ENCODE measurements at regions not wholly inside any gene's neighbourhood (a gene's known extent, or its start where the extent isn't known, plus 50 kb on each side); places are given as distances from the start of the nearest gene placed in this dataset.

GRCh38 chr4:184329659-184330400 is 112.2 kb upstream of the ENPP6 start:
- Histone ChIP-seq H3K4me2 (ENCODE audit: low read depth, low read length, poor library complexity, severe bottlenecking) (no peak overlapping the region), H3K9me3 (ENCODE audit: insufficient read depth, low read length) (no peaks in the 10 kb centered on the region), H3K79me2 (ENCODE audit: insufficient read depth, low read length) (no peaks in the 10 kb centered on the region), H3K27ac (ENCODE audit: low read depth, low read length) (no peak overlapping the region), H3K9me2 (replicated peaks; ENCODE audit: insufficient read depth, low read length) (no peaks in the 10 kb centered on the region), H2AFZ (ENCODE audit: low read depth, low read length, severe bottlenecking) (no peak overlapping the region), H4K20me1 (ENCODE audit: low read depth, low read length) (no peaks in the 10 kb centered on the region), H3K4me3 (ENCODE audit: insufficient read depth, low read length, poor library complexity, severe bottlenecking) (no peak overlapping the region), H3K9ac (ENCODE audit: low read length) (no peak overlapping the region), H3F3A (ENCODE audit: insufficient read depth) (peaks cover 7% of the 10 kb centered on the region), H3K36me3 (ENCODE audit: low read length) (no peaks in the 10 kb centered on the region), H3K27me3 (ENCODE audit: low read length) (no peaks in the 10 kb centered on the region)
- TF ChIP-seq EZH2phosphoT487 (conservative IDR thresholded peaks at IDR 0.05; ENCODE audit: low read length) = no peak
- no peak for TF ChIP-seq CTCF (IDR thresholded peaks at IDR 0.05; ENCODE audit: insufficient read depth, low read length, poor library complexity, severe bottlenecking)

- peaks cover 7% of the 10 kb centered on the region for H3F3A ChIP-seq (ENCODE audit: insufficient read depth)
- H3K4me3 ChIP-seq (ENCODE audit: insufficient read depth, low read length, poor library complexity, severe bottlenecking) = no peak overlapping the region
- TF ChIP-seq EZH2phosphoT487 (conservative IDR thresholded peaks at IDR 0.05; ENCODE audit: low read length) (no peak), CTCF (IDR thresholded peaks at IDR 0.05; ENCODE audit: insufficient read depth, low read length, poor library complexity, severe bottlenecking) (no peak)
- H3K9ac ChIP-seq (ENCODE audit: low read length) = no peak overlapping the region
- H3K9me2 ChIP-seq (replicated peaks; ENCODE audit: insufficient read depth, low read length) = no peaks in the 10 kb centered on the region
- H4K20me1 ChIP-seq (ENCODE audit: low read depth, low read length) = no peaks in the 10 kb centered on the region
- no peaks in the 10 kb centered on the region for H3K27me3 ChIP-seq (ENCODE audit: low read length)
- H2AFZ ChIP-seq (ENCODE audit: low read depth, low read length, severe bottlenecking) = no peak overlapping the region
- H3K9me3 ChIP-seq (ENCODE audit: insufficient read depth, low read length) = no peaks in the 10 kb centered on the region
- H3K27ac ChIP-seq (ENCODE audit: low read depth, low read length) = no peak overlapping the region
- no peaks in the 10 kb centered on the region for H3K79me2 ChIP-seq (ENCODE audit: insufficient read depth, low read length)
- H3K36me3 ChIP-seq (ENCODE audit: low read length) = no peaks in the 10 kb centered on the region
- no peak overlapping the region for H3K4me2 ChIP-seq (ENCODE audit: low read depth, low read length, poor library complexity, severe bottlenecking)
Observed at GRCh38 chr4:184329235-184329634, 111.6 kb upstream of the ENPP6 start.

GRCh38 chr4:184328022-184328736 is 110.5 kb upstream of the ENPP6 start:
- Histone ChIP-seq H3K27me3 (ENCODE audit: low read length) (no peaks in the 10 kb centered on the region), H3K79me2 (ENCODE audit: insufficient read depth, low read length) (no peaks in the 10 kb centered on the region), H3K9me3 (ENCODE audit: insufficient read depth, low read length) (no peaks in the 10 kb centered on the region), H3F3A (ENCODE audit: insufficient read depth) (peaks cover 7% of the 10 kb centered on the region), H4K20me1 (ENCODE audit: low read depth, low read length) (no peaks in the 10 kb centered on the region), H3K9ac (ENCODE audit: low read length) (peak overlapping the region; percentile 16), H3K9me2 (replicated peaks; ENCODE audit: insufficient read depth, low read length) (no peaks in the 10 kb centered on the region), H3K4me3 (ENCODE audit: insufficient read depth, low read length, poor library complexity, severe bottlenecking) (peak overlapping the region; percentile 22), H3K27ac (ENCODE audit: low read depth, low read length) (peak overlapping the region; percentile 55), H2AFZ (ENCODE audit: low read depth, low read length, severe bottlenecking) (no peak overlapping the region), H3K4me2 (ENCODE audit: low read depth, low read length, poor library complexity, severe bottlenecking) (peak overlapping the region; percentile 47), H3K36me3 (ENCODE audit: low read length) (no peaks in the 10 kb centered on the region)
- TF ChIP-seq CTCF (IDR thresholded peaks at IDR 0.05; ENCODE audit: insufficient read depth, low read length, poor library complexity, severe bottlenecking) = no peak
- no peak for TF ChIP-seq EZH2phosphoT487 (conservative IDR thresholded peaks at IDR 0.05; ENCODE audit: low read length)

Measured in SU-DHL-6 (cell line).